ENCODE measurements at regions not wholly inside any gene's neighbourhood (a gene's known extent, or its start where the extent isn't known, plus 50 kb on each side); places are given as distances from the start of the nearest gene placed in this dataset.

DNA sequence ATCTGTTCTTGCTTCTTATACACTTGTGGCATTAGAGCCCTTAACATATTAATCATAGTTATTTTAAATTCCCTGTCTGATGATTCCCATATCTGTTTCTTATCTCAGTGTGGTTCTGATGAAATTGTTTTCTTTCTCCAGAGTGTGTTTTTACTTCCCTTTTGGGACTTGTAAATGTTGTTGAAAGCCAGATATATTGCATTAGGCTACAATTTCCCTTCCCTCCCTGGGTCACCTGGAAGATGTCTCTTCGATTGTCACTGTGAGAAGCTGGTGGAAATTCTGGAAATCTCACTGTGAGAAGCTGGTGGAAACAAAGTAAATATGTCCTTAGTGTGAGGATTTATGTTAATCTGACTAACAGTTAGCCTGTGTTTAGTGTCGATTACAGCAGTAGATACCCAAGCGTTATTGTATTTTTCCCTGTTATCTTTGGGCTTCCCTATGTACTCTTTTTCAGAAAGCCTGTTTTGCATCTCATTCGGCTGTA lies 717.3 kb downstream of the TRHDE start:
- TF ChIP-seq TAF1 (conservative IDR thresholded peaks at IDR 0.05) (no peak), HNF4G (IDR thresholded peaks at IDR 0.05) (no peak), EGR1 (IDR thresholded peaks at IDR 0.05; ENCODE audit: low read depth in 2 of 2) (no peak), RXRA (IDR thresholded peaks at IDR 0.05) (no peak)
- TF ChIP-seq, protein P1, sequence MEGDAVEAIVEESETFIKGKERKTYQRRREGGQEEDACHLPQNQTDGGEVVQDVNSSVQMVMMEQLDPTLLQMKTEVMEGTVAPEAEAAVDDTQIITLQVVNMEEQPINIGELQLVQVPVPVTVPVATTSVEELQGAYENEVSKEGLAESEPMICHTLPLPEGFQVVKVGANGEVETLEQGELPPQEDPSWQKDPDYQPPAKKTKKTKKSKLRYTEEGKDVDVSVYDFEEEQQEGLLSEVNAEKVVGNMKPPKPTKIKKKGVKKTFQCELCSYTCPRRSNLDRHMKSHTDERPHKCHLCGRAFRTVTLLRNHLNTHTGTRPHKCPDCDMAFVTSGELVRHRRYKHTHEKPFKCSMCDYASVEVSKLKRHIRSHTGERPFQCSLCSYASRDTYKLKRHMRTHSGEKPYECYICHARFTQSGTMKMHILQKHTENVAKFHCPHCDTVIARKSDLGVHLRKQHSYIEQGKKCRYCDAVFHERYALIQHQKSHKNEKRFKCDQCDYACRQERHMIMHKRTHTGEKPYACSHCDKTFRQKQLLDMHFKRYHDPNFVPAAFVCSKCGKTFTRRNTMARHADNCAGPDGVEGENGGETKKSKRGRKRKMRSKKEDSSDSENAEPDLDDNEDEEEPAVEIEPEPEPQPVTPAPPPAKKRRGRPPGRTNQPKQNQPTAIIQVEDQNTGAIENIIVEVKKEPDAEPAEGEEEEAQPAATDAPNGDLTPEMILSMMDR (IDR thresholded peaks at IDR 0.05; ENCODE audit: low read depth, low read length, missing input control): no peak
- TF ChIP-seq, protein P2, sequence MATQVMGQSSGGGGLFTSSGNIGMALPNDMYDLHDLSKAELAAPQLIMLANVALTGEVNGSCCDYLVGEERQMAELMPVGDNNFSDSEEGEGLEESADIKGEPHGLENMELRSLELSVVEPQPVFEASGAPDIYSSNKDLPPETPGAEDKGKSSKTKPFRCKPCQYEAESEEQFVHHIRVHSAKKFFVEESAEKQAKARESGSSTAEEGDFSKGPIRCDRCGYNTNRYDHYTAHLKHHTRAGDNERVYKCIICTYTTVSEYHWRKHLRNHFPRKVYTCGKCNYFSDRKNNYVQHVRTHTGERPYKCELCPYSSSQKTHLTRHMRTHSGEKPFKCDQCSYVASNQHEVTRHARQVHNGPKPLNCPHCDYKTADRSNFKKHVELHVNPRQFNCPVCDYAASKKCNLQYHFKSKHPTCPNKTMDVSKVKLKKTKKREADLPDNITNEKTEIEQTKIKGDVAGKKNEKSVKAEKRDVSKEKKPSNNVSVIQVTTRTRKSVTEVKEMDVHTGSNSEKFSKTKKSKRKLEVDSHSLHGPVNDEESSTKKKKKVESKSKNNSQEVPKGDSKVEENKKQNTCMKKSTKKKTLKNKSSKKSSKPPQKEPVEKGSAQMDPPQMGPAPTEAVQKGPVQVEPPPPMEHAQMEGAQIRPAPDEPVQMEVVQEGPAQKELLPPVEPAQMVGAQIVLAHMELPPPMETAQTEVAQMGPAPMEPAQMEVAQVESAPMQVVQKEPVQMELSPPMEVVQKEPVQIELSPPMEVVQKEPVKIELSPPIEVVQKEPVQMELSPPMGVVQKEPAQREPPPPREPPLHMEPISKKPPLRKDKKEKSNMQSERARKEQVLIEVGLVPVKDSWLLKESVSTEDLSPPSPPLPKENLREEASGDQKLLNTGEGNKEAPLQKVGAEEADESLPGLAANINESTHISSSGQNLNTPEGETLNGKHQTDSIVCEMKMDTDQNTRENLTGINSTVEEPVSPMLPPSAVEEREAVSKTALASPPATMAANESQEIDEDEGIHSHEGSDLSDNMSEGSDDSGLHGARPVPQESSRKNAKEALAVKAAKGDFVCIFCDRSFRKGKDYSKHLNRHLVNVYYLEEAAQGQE (IDR thresholded peaks at IDR 0.05): no peak
